MCF 10A (cell line): ENCODE measurements at regions not wholly inside any gene's neighbourhood (a gene's known extent, or its start where the extent isn't known, plus 50 kb on each side); places are given as distances from the start of the nearest gene placed in this dataset.

Experiments used
- BruUV-seq: library from RNA; stranded (reverse); fragments of 400-500 nt; replicated peaks from 2 replicates; lab custom pipeline; 2021; lab: Mats Ljungman, UMichigan
- CTCF ChIA-PET: fragments of 300-600 bp; sonication (Branson Sonifier 250); formaldehyde crosslinking; extraction: SDS; loops from one replicate; lab custom pipeline; 2021; ENCODE audit warnings: antibody characterized with exemption, inconsistent platforms; lab: Yijun Ruan, JAX
- POLR2A ChIA-PET: fragments of 300-600, 350-650 bp; sonication (Branson Sonifier 250); formaldehyde crosslinking; extraction: SDS; loops from one replicate; lab custom pipeline; 2020; ENCODE audit warnings: antibody characterized with exemption, inconsistent platforms; lab: Yijun Ruan, JAX
- DNase-seq: peaks from one replicate; pipeline ENCODE4 v3.0.0-alpha.2; 2018; ENCODE audit not compliant: unreplicated experiment
- H3K27ac Mint-ChIP-seq: one replicate; pipeline ENCODE4 v1.8.0; 2022; ENCODE audit warnings: mild to moderate bottlenecking, low read depth, mixed read lengths; ENCODE audit not compliant: unreplicated experiment
- H3K27me3 Mint-ChIP-seq: one replicate; pipeline ENCODE4 v1.8.0; 2022; ENCODE audit warnings: mixed read lengths; ENCODE audit not compliant: insufficient read depth, unreplicated experiment
- H3K36me3 Mint-ChIP-seq: one replicate; pipeline ENCODE4 v1.8.0; 2022; ENCODE audit warnings: mild to moderate bottlenecking, moderate library complexity, mixed read lengths; ENCODE audit not compliant: insufficient read depth, unreplicated experiment
- H3K4me1 Mint-ChIP-seq: one replicate; pipeline ENCODE4 v1.8.0; 2022; ENCODE audit warnings: mixed read lengths; ENCODE audit not compliant: insufficient read depth, unreplicated experiment
- H3K4me3 Mint-ChIP-seq: one replicate; pipeline ENCODE4 v1.8.0; 2022; ENCODE audit warnings: mild to moderate bottlenecking, moderate library complexity, mixed read lengths; ENCODE audit not compliant: unreplicated experiment
- H3K9me3 Mint-ChIP-seq: one replicate; pipeline ENCODE4 v1.8.0; 2022; ENCODE audit warnings: mixed read lengths; ENCODE audit not compliant: unreplicated experiment
- CTCF ChIP-seq: fragments of 200-600 bp; IDR thresholded peaks from one replicate; pipeline ENCODE4 v1.8.0; 2022; ENCODE audit warnings: antibody characterized with exemption, mild to moderate bottlenecking; ENCODE audit not compliant: unreplicated experiment
- intact Hi-C: fragments of 100-400 bp; cut with micrococcal nuclease; formaldehyde crosslinking; loops from 2 replicates; pipeline ENCODE4 v1.14.1; 2022

GRCh38 chr17:56679115-56679776 is 85.7 kb downstream of the NOG start:
- no TSS peak for BruUV-seq
- H3K36me3 Mint-ChIP-seq = no peaks in the 10 kb centered on the region
- no peak overlapping the region for H3K4me3 Mint-ChIP-seq
- peak; percentile 23 for DNase-seq
- H3K27ac Mint-ChIP-seq = no peak overlapping the region
- intact Hi-C loops = no loop called here
- H3K9me3 Mint-ChIP-seq = no peaks in the 10 kb centered on the region
- ChIA-PET POLR2A (interaction anchor here (3.7 kb wide), 1 partner anchor 20 kb away, joined by 13 read pairs; no protein-coding TSS in a partner anchor), CTCF (interaction anchor here (1.3 kb wide), 1 partner anchor 36 kb away, joined by 3 read pairs; no protein-coding TSS in a partner anchor)
- TF ChIP-seq CTCF = no peak
- H3K4me1 Mint-ChIP-seq = peaks cover 19% of the 10 kb centered on the region
- no peaks in the 10 kb centered on the region for H3K27me3 Mint-ChIP-seq

GRCh38 chr17:56679777-56680422 is 86.4 kb downstream of the NOG start:
- no peak overlapping the region for H3K27ac Mint-ChIP-seq
- no peaks in the 10 kb centered on the region for H3K27me3 Mint-ChIP-seq
- intact Hi-C loops = no loop called here
- TF ChIP-seq CTCF = no peak
- H3K4me3 Mint-ChIP-seq = no peak overlapping the region
- no peaks in the 10 kb centered on the region for H3K9me3 Mint-ChIP-seq
- no TSS peak for BruUV-seq
- ChIA-PET POLR2A (interaction anchor here (3.7 kb wide), 1 partner anchor 19 kb away, joined by 13 read pairs; no protein-coding TSS in a partner anchor), CTCF (interaction anchor here (0.7 to 1.3 kb wide), 2 partner anchors 36 to 81 kb away, joined by 3 read pairs; no protein-coding TSS in a partner anchor)
- no peak for DNase-seq
- peaks cover 14% of the 10 kb centered on the region for H3K4me1 Mint-ChIP-seq
- H3K36me3 Mint-ChIP-seq = no peaks in the 10 kb centered on the region

GRCh38 chr17:56680676-56681075 is 87.2 kb downstream of the NOG start:
- no peaks in the 10 kb centered on the region for H3K36me3 Mint-ChIP-seq
- no TSS peak for BruUV-seq
- TF ChIP-seq CTCF = no peak
- H3K4me3 Mint-ChIP-seq = no peak overlapping the region
- peaks cover 11% of the 10 kb centered on the region for H3K4me1 Mint-ChIP-seq
- no peaks in the 10 kb centered on the region for H3K27me3 Mint-ChIP-seq
- intact Hi-C loops = no loop called here
- CTCF ChIA-PET = interaction anchor here (0.6 to 1.4 kb wide), 3 partner anchors 35 to 360 kb away, joined by 3 to 4 read pairs (median 3); no protein-coding TSS in a partner anchor
- POLR2A ChIA-PET = interaction anchor here (3.7 kb wide), 1 partner anchor 18 kb away, joined by 13 read pairs; no protein-coding TSS in a partner anchor
- DNase-seq = no peak
- H3K27ac Mint-ChIP-seq = no peak overlapping the region
- no peaks in the 10 kb centered on the region for H3K9me3 Mint-ChIP-seq
